SK-N-MC (cell line): ENCODE measurements at regions not wholly inside any gene's neighbourhood (a gene's known extent, or its start where the extent isn't known, plus 50 kb on each side); places are given as distances from the start of the nearest gene placed in this dataset.

Experiments
- EZH2 ChIP-seq: fragments of 200-600 bp; sonication (generic); IDR thresholded peaks from one replicate; pipeline ENCODE4 v1.6.1; 2017; ENCODE audit warnings: antibody characterized with exemption
- POLR2AphosphoS5 ChIP-seq: IDR thresholded peaks from 2 replicates; pipeline ENCODE4 v1.6.1; 2012; ENCODE audit warnings: mild to moderate bottlenecking, low read depth, low read length, borderline replicate concordance

DNA sequence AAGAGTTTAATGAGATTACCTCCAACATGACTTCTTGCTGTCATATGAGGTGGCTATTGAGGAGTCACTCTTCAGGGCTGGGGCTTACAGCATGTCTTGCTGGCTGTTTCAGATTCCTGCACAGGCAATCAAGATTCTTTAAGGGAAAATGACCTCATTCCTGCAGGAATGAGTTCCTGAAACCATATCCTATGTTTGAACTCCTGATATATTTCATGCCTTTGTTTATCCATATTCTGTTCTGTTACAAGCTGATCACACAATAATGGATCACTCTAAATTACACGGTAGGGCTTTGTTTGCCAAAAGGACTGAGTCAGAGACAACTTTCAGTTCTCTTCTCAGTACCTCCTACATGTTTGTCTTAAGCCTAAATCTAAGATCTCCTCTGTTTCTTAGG, 879.8 kb upstream of the PIK3C3 start:
- TF ChIP-seq POLR2AphosphoS5 (no peak), EZH2 (no peak)
